ENCODE measurements at regions not wholly inside any gene's neighbourhood (a gene's known extent, or its start where the extent isn't known, plus 50 kb on each side); places are given as distances from the start of the nearest gene placed in this dataset.

GRCh38 chr12:17204289-17205054, 598.5 kb upstream of the LMO3 start:
- TF ChIP-seq, protein P1, sequence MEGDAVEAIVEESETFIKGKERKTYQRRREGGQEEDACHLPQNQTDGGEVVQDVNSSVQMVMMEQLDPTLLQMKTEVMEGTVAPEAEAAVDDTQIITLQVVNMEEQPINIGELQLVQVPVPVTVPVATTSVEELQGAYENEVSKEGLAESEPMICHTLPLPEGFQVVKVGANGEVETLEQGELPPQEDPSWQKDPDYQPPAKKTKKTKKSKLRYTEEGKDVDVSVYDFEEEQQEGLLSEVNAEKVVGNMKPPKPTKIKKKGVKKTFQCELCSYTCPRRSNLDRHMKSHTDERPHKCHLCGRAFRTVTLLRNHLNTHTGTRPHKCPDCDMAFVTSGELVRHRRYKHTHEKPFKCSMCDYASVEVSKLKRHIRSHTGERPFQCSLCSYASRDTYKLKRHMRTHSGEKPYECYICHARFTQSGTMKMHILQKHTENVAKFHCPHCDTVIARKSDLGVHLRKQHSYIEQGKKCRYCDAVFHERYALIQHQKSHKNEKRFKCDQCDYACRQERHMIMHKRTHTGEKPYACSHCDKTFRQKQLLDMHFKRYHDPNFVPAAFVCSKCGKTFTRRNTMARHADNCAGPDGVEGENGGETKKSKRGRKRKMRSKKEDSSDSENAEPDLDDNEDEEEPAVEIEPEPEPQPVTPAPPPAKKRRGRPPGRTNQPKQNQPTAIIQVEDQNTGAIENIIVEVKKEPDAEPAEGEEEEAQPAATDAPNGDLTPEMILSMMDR (IDR thresholded peaks at IDR 0.05; ENCODE audit: low read depth, low read length): no peak
- TF ChIP-seq POLR2A (IDR thresholded peaks at IDR 0.05; ENCODE audit: extremely low read depth, insufficient read length) (no peak), MAX (IDR thresholded peaks at IDR 0.05; ENCODE audit: low read depth, low read length) (no peak)

Measured in NB4 (cell line).